Colon (tissue), 2 donors: ENCODE measurements at regions not wholly inside any gene's neighbourhood (a gene's known extent, or its start where the extent isn't known, plus 50 kb on each side); places are given as distances from the start of the nearest gene placed in this dataset.
"Not testable (repeated sequence)": the region's sequence is repeated elsewhere in the genome, so short reads cannot be mapped to it uniquely, and the experiment has no call there.

Experiments
- FAIRE-seq: peaks from 2 replicates; lab custom pipeline; 2012; peaks lifted over from hg19 to GRCh38; lab: Jason Lieb, UNC
- donor health status: control.
- donor health status: control.

- not testable (repeated sequence) for FAIRE-seq
These were observed 132.9 kb downstream of the FAM72B start for GRCh38 chr1:121051161-121051790.

- FAIRE-seq: not testable (repeated sequence)
These were observed 132.0 kb downstream of the FAM72B start for GRCh38 chr1:121052081-121052660.

GRCh38 chr1:121054928-121055327 lies 129.2 kb downstream of the FAM72B start:
- FAIRE-seq: not testable (repeated sequence)

GRCh38 chr1:121066925-121067324 lies 117.2 kb downstream of the FAM72B start:
- FAIRE-seq: not testable (repeated sequence)

- FAIRE-seq: not testable (repeated sequence)
These were observed 115.2 kb downstream of the FAM72B start for GRCh38 chr1:121068738-121069499.

- not testable (repeated sequence) for FAIRE-seq
These were observed 110.3 kb downstream of the FAM72B start for GRCh38 chr1:121073852-121074251.

- not testable (repeated sequence) for FAIRE-seq
These were observed 108.8 kb downstream of the FAM72B start for GRCh38 chr1:121075254-121075805.

- FAIRE-seq: not testable (repeated sequence)
These were observed 107.5 kb downstream of the FAM72B start for GRCh38 chr1:121076674-121077073.

- not testable (repeated sequence) for FAIRE-seq
These were observed 104.5 kb downstream of the FAM72B start for GRCh38 chr1:121079655-121080054.

GRCh38 chr1:121080197-121080903 lies 103.8 kb downstream of the FAM72B start:
- not testable (repeated sequence) for FAIRE-seq

GRCh38 chr1:121080904-121081264 lies 103.3 kb downstream of the FAM72B start:
- not testable (repeated sequence) for FAIRE-seq

- not testable (repeated sequence) for FAIRE-seq
These were observed 102.4 kb downstream of the FAM72B start for GRCh38 chr1:121081625-121082199.

- not testable (repeated sequence) for FAIRE-seq
These were observed 101.1 kb downstream of the FAM72B start for GRCh38 chr1:121082995-121083394.

GRCh38 chr1:121086249-121086648 lies 97.9 kb downstream of the FAM72B start:
- not testable (repeated sequence) for FAIRE-seq

- FAIRE-seq: not testable (repeated sequence)
These were observed 96.9 kb downstream of the FAM72B start for GRCh38 chr1:121087221-121087620.

GRCh38 chr1:121088568-121088967 lies 95.6 kb downstream of the FAM72B start:
- not testable (repeated sequence) for FAIRE-seq

GRCh38 chr1:121092329-121092968 lies 91.7 kb downstream of the FAM72B start:
- not testable (repeated sequence) for FAIRE-seq

GRCh38 chr1:121095014-121095413 lies 89.1 kb downstream of the FAM72B start:
- FAIRE-seq: not testable (repeated sequence)

- FAIRE-seq: not testable (repeated sequence)
These were observed 86.8 kb downstream of the FAM72B start for GRCh38 chr1:121097127-121097866.

- FAIRE-seq: not testable (repeated sequence)
These were observed 86.3 kb downstream of the FAM72B start for GRCh38 chr1:121097867-121098215.

GRCh38 chr1:121109025-121109424 lies 75.1 kb downstream of the FAM72B start:
- FAIRE-seq: not testable (repeated sequence)
